ENCODE measurements at regions not wholly inside any gene's neighbourhood (a gene's known extent, or its start where the extent isn't known, plus 50 kb on each side); places are given as distances from the start of the nearest gene placed in this dataset.

GRCh38 chr7:16232273-16232672, 189.1 kb downstream of the CRPPA start:
- no peak for TF ChIP-seq HNF4A (conservative IDR thresholded peaks at IDR 0.05)
- no peak for TF ChIP-seq CTCF (IDR thresholded peaks at IDR 0.05; ENCODE audit: low read depth, low read length, missing input control)
- no peak for TF ChIP-seq JUND (IDR thresholded peaks at IDR 0.05)
- no peak for TF ChIP-seq RXRA (IDR thresholded peaks at IDR 0.05)
- no peak for TF ChIP-seq RAD21 (IDR thresholded peaks at IDR 0.05)
- TF ChIP-seq ATF3 (IDR thresholded peaks at IDR 0.05), result no peak

All from liver (tissue), 3 donors.